Mucosa of gallbladder (tissue), 1 donor: ENCODE measurements at regions not wholly inside any gene's neighbourhood (a gene's known extent, or its start where the extent isn't known, plus 50 kb on each side); places are given as distances from the start of the nearest gene placed in this dataset.

Experiments used
- DNase-seq: peaks from one replicate; pipeline ENCODE4 v3.0.0-alpha.2; 2020; ENCODE audit warnings: low spot score
- donor health status: DM: no; HTN: no; CAD: no.

DNA sequence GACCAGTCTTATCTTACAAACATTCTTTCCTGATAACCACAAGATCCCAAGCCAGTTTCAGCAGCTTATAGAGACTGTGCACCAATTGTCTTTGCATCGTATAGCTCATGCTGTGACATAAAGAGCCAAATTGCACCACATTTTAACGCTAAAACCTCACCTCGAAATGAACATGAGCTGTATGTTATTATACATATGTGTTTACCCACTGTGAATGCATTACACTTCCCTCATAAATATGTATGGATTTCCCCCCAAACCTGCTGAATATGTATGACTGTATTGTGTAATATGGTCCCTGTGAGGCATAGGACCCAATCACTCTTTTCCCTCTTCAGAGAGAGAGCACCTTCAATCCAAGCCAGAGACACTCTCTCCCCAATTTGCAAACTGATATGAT is 692.4 kb downstream of the NLGN4X start:
- DNase-seq: no peak

DNA sequence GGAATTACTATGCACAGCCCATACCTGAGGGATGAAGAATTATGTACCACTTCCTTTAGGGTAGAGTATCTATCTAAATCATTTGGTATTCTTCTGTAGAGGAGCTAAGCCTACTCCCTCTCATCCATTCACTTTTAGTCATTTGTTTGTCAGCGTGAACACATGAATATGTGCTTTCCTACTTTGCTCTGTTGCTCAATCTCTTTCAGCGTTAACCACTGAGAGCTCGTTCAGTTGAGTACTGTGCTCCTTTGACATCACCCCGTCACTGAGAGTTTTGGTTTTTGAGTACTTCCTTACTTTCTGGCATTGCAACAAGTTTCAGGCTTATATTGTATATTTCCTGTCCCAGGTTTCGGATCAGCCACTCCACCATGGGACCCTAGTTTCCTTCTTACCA is 700.6 kb downstream of the NLGN4X start:
- no peak for DNase-seq

GRCh38 chrX:5526191-5526590 is 702.5 kb downstream of the NLGN4X start:
- no peak for DNase-seq

DNA sequence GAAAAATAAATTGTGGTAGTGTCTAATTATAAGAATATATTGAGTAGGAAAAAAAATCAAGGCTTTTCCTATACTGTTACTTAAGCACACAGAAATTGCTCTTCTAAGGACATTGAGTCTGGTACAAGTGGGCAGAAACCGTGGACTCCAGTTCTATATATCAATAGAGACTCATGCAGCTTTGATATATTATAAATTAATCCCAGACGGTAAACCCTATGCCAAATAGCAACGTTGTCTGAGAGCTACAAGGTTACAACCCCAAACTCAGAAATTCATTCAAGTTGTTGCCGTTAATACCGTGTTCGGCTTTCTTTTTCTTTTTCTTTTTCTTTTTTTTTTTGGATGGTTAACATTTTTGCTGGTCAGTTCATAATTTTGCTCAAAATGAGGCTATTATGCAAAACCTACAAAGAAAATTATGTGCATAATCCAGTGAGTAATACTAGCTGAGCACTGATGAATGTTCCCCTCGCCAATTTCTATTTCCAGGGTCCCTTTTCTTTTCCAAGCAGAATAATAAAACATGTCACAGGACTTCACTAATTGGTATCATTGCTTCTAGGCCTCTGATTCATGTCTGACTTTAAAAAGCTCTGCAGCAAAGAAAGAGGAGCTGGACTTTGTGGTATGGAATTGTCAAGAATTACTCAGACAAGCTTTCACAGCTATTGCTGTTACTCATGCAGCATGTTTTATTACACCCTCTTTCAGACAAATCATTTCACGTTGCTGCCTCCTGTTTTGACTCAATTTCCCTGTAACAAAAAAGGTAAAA is 737.7 kb downstream of the NLGN4X start:
- DNase-seq: no peak

- no peak for DNase-seq
Observed at GRCh38 chrX:5474282-5474681, 754.4 kb downstream of the NLGN4X start.

DNA sequence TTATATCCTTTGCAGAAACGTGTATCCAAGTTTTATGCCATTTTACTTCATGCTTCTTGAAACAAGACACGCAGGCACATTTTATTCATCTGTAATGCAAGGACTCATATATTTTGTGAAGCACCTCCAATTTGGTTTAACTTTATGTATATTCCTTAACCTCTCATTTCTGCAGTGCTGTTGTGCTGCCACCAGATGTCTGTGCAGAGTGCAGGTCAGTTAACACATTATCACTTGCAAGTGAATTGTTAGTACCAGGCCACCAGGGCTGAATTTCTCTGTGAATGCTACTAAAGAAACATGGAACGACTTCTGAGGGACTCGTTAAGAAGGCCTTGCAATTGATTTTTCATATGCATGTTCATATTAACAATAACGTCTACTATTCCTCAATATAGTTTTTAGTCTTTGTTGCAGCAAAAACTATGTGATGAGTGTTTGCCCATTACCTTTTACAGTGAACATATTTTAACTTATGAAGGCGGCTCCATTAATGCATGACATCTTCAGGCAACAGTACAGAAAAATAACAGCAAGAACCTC is 770.3 kb downstream of the NLGN4X start:
- no peak for DNase-seq

DNA sequence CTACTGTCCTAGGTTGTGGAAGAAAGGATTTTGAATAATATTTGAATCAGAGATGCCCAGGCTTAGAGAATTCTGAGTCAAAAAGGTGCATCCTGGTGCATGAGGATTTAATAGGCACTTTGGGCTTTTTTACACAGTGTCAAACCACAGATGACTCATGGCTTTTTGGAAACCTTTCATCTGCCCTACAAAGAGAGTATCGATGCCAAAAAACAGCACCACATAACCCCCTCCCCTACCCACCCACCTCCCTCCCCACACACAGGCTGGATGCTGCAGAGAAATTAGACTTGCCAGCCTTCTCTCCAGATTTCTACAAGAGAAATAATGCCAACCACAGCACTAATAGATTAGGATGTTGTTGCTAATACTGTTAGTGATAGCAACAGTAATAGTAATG is 779.3 kb downstream of the NLGN4X start:
- no peak for DNase-seq

DNA sequence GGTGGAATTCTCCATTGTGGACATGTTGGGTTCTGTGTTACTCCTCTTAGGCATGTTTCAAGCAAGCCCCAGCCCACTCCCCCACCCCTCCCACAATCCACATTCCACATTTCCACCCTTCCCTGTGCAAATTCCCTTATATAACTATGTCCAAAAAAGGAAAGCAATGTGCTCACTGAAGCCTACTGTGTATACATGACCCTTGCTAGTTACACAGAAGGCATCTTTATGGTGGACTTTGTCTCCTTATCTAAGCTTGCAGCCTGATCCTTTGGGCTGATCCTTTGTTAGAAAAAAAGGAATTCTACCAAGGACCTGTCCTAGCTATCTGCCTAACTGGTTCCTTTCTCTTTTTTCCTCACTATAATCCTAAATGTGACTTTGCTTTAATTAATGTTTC is 796.8 kb downstream of the NLGN4X start:
- no peak for DNase-seq

GRCh38 chrX:5425119-5425518 is 803.5 kb downstream of the NLGN4X start:
- DNase-seq: no peak

- DNase-seq: no peak
Observed at GRCh38 chrX:5417381-5417780, 811.3 kb downstream of the NLGN4X start.

DNA sequence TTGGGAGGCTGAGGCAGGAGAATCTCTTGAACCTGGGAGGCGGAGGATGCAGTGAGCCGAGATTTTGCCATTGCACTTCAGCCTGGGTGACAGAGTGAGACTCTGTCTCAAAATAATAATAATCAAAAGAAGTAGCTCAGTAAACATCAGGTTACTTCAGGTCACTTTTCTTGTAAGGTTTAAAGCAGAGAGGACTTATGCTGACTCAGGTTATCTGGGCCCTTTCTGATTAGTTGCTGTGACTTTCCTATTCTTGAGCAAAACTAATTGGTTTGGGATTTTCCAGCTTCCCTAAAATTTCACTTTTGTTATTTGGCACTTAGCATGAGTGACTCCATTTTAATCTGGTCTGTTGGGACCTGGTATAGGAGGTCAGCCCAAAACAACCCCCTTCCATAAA is 812.9 kb downstream of the NLGN4X start:
- no peak for DNase-seq

DNA sequence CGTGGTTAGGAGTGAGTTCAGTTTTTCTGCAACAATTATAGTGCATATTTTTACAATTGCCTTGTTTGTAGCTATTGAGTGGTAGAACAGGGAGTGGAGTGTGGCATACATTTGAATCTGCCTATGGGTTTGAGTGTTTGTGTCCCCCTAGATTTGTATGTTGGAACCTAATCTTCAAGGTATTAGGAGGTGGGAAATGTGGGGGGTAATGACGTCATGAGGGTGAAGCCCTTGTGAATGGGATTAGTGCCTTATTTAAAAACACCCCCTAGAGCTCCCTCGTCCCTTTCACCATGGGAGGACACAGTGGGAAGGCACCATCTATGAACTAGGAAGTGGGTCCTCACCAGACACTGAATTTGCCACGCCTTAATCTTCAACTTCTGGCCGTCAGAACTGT is 819.6 kb downstream of the NLGN4X start:
- no peak for DNase-seq

DNA sequence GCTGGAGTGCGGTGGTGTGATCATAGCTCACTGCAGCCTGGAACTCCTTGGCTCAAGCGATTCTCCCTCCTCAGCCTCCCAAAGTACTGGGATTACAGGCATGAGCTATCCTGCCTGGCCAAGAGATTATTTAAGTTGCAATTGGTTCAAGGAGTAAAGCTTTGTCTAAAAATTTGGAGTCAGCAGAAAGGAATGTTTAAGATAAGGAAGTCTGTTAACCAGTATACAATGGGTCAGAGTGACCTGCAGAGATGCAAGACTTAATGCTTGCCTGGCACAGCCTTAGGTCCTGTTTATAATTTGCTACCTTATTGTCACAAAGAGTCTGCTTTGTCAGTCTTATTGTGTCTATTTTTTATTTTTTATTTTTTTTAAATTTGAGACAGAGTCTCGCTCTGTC is 826.2 kb downstream of the NLGN4X start:
- DNase-seq: no peak

DNA sequence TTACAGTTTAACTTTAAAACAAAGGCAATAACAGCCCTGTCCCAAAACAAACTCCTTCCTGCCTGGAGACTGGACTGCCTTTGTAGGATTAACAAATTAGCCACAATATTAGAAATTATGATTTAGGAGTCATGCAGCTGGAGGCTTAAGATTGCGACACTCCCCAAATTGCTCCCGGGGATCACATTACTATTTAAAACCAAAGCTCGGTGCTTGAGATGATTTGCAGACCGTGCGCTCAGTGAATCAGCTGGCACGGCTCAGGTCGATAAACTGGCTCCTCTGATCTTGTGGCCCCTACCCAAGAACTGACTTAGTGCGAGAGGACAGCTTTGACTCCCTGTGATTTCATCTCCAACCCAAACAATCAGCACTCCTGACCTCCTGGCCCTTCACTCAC is 829.3 kb downstream of the NLGN4X start:
- no peak for DNase-seq

DNA sequence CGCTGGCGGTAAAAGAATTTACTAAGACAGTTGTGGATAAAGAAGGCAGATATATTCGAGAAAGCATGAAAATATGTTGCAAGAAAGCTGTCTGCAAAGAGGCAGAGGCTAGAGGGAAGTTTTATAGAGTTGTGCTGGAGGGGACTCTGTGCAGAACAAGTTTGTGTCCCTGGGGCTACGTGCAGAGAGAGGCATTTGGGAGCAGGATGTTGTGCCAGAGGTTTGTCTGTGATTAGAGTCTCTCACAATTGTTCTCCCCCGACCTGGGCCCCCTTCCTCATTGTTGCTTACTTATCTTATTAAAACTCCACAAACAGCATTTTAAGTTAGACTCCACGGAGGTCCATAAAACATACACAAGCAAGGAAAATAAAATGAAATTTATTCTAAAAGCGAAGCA is 831.3 kb downstream of the NLGN4X start:
- no peak for DNase-seq

- DNase-seq: no peak
Observed at GRCh38 chrX:5390376-5390775, 838.3 kb downstream of the NLGN4X start.

DNA sequence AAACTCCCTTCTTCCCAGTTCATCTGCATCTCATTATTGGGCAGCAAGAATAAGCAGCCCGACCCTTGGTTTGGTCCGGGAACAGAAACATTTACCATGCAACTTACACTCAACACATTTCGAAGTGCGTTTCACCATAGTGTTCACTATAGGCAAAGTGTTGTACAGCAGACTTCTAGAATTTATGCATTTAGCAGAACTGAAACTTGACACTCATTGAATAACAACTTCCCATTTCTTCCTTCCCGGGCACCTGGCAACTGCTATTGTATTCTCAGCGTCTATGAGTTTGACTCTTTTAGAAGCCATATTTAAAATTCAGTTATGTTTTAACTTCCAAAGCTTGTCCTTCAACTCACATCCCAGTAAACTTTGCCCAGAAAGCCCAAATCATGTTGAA is 840.6 kb downstream of the NLGN4X start:
- DNase-seq: no peak

GRCh38 chrX:5380426-5380825 is 848.2 kb downstream of the NLGN4X start:
- DNase-seq: no peak

- DNase-seq: no peak
Observed at GRCh38 chrX:5341902-5342301, 886.8 kb downstream of the NLGN4X start.

DNA sequence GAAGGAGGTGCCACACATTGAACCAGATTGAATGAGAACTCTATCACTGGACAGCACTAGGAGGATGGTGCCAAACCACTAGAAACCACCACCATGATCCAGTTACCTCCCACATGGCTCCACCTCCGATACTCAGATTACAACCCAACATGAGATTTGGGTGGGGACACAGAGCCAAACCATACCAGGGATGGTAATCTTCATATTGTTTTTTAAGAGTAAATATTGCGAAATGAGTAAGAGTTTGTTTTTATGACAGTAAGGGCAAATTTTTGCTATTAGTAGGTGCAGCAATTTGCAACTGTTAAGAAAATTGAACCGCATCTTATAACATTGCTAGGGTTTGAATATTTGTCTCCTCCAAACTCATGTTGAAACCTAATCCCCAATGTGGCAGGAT is 891.5 kb downstream of the NLGN4X start:
- DNase-seq: no peak

GRCh38 chrX:5324546-5324945 is 904.1 kb downstream of the NLGN4X start:
- no peak for DNase-seq

DNA sequence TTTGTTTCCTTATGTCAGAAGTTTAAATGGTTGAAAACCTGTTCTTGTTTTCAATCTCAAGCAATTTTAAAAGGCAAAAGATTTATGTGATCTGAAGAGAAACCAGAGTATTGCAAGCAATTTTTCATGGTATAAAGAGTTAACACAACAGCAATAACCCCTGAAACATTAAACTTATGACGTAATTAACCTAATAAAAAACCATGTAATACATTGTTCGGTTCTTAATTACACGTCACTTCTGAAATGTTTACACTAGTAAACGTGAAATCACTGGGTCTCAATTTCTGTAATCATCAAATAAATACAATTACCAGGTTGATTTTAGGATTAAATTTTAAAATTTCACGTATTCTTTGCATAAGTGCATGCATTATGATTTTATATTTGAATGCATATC is 914.5 kb downstream of the NLGN4X start:
- no peak for DNase-seq

GRCh38 chrX:5307416-5307815 is 921.3 kb downstream of the NLGN4X start:
- DNase-seq: no peak

DNA sequence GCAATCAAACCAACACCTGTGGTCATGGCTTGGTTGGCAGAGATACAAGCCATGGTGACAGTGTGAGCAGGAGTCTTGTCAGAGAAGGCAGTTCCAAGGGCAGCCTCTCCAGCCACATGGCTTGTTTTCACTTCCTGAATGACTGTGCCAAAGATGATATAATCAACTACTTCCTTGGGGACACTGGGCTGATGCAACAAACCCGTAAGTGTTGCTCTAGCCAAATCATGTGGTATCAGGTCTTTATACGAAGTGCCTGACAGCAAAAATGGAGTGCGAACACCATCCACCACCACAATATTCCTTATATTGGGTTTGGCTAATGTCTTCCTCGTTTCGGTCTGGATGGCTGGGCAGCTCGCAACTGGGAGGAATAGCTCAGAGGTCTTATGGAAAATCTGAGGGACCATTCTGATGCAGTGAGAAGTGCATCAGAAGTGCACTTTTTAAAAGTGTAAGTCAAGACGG is 922.0 kb downstream of the NLGN4X start:
- DNase-seq: no peak
